ENCODE measurements at regions not wholly inside any gene's neighbourhood (a gene's known extent, or its start where the extent isn't known, plus 50 kb on each side); places are given as distances from the start of the nearest gene placed in this dataset.
A peak's percentile ranks its signal among the peaks of the same experiment; 100 is the strongest.

DNA sequence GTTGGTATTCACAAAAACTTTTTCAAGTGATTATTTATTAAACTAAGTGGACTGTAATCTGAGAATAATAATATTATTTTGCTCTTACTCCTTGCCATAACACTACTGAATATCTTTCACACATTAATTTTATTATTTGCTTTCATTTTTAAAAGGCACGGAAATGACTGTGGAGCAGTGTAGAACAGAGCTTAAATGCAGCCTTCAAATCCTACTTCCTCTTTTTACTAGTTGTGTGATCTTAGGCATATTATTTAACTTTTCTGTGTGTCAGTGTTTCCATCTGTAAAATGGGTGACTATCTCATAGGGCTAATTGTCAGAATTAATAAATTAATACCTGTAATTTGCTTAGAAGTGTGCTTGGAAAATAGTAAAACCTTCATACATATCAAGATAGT lies 55.5 kb upstream of the SLC8A1 start:
- DNase-seq: no peak

GRCh38 chr2:40510304-40510703 lies 58.4 kb upstream of the SLC8A1 start:
- no peak for DNase-seq

- DNase-seq: no peak
Measured at GRCh38 chr2:40511661-40512213, 59.8 kb upstream of the SLC8A1 start.

- DNase-seq: no peak
Measured at GRCh38 chr2:40512256-40512655, 60.4 kb upstream of the SLC8A1 start.

- DNase-seq: no peak
Measured at GRCh38 chr2:40513201-40513600, 61.3 kb upstream of the SLC8A1 start.

GRCh38 chr2:40516604-40517003 lies 64.7 kb upstream of the SLC8A1 start:
- no peak for DNase-seq

DNA sequence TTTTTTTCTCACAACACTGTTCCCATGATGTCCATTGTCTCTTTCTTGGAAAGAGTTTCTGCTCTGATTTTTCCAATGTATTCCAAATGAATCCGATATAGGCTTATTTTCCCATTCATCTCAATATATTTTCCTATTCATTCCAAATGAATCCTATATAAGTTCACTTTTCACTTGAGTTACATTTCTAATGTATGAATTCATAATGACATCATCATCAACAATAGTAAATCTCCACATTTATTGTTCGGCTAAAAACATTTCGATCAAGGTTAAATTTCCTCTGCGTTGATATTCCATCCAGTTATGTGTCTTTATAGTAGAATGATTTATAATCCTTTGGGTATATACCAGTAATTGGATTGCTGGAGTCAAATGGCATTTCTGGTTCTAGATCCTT lies 76.7 kb upstream of the SLC8A1 start:
- no peak for DNase-seq

DNA sequence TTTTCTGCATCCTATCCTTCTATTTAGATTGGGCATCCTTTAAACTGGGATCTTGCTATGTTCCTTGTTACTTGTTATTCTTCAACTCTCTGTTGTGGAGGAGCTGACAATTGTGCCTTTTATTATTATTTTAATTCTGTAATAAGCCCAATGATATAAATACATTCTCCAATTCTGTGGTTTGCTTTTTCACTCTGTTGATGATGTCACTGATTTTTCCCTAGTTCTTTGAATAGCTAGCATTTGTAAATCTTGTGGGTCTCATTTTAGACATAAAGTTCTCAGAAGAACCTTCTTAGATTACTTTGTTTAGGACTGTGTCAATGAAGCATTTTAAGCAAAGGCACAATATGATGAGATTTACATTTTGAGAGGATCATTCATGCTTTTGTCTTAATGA lies 79.5 kb upstream of the SLC8A1 start:
- no peak for DNase-seq

DNA sequence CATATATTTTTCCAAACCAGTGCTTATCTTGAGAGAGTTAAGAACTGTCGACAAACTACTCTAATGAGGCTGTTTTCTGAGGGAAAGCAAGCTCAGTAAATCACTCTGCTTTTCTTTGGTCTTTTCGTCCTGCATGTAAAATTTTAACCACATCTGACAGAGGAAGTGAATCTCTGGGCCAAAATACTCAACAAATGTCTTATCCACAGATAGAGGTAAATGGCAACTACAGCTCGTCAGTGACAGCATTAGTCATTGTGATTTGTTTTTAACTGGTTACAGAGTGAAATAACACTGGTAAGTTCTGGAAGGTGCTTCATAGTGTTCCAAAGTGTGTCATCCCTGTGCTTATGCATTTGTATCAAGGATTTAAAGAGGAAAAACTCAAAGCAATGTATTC lies 82.6 kb upstream of the SLC8A1 start:
- no peak for DNase-seq

- no peak for DNase-seq
Measured at GRCh38 chr2:40535972-40536371, 84.1 kb upstream of the SLC8A1 start.

DNA sequence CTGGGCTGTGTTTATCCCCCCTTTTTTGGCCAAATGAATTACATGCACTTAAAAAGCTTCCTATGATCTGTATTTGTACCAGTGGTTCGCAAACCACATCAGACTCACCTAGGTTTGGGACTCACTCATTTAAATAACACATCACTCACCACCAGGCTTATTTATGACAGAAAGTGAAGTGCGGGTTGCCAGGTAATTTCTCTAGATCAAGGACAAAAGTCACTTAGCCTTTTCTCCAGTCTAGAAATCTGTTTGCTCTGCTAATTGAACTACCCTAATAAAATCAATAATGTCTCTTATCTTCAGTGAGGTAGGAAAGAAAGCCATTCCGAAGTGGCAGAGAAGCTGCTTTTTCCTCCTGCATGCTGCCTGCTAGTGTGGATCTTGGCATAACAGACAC lies 88.1 kb upstream of the SLC8A1 start:
- DNase-seq: no peak

- DNase-seq: no peak
Measured at GRCh38 chr2:40543381-40543780, 91.5 kb upstream of the SLC8A1 start.

- no peak for DNase-seq
Measured at GRCh38 chr2:40544072-40544471, 92.2 kb upstream of the SLC8A1 start.

- no peak for DNase-seq
Measured at GRCh38 chr2:40545645-40546044, 93.8 kb upstream of the SLC8A1 start.

DNA sequence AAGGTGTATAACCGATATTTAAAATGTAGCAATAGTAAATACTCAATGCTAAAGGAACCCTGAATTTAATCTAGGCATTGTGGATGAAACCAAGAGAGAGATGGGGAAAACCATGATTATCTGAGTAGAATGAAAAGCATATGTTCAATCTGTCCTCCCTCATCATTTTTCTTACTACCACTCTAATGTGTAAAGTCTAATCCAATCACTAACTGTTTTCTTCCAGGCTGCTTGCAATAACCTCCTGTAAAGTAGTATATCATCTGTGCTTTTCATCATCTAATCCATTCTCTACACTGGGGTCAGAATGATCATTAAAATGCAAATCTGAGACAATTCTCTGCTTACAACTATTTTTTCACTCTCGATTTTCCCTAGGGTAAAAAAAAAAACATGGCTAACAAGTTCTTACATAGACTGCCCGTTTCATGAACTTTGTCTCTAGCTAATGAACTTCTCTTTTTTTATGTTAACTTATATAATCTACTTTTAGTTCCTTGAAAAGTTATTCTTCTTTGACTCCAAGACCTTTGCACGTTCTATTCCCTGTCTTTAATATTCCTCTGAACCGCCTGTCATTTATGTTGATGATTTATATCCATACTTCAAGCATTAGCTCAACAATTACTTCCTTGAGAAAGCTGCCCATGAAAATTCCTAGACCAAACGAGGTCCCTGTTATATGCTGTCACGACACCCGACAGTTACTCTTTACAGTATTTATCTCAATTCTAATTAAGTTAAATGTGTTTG lies 94.7 kb upstream of the SLC8A1 start:
- no peak for DNase-seq

- no peak for DNase-seq
Measured at GRCh38 chr2:40548521-40548920, 96.6 kb upstream of the SLC8A1 start.

DNA sequence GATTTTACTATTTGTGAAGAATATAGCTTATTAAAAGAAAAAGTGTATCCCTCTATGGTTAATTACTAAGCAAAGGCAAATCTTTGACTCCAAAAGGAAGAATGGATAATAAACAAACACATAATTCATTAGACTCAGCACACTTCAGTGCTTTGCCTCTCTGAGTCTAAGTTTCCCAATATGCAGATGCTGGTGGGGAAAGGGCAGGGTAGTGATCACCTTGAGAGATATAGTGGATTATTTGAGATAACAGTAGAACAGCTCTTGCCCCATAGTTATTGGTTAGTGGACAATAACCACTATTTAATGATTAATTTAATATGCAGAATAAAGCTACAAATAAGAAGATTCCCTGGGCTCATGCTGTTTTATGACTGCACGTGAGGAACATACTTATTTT lies 98.2 kb upstream of the SLC8A1 start:
- DNase-seq: no peak

- no peak for DNase-seq
Measured at GRCh38 chr2:40551081-40551480, 99.2 kb upstream of the SLC8A1 start.

DNA sequence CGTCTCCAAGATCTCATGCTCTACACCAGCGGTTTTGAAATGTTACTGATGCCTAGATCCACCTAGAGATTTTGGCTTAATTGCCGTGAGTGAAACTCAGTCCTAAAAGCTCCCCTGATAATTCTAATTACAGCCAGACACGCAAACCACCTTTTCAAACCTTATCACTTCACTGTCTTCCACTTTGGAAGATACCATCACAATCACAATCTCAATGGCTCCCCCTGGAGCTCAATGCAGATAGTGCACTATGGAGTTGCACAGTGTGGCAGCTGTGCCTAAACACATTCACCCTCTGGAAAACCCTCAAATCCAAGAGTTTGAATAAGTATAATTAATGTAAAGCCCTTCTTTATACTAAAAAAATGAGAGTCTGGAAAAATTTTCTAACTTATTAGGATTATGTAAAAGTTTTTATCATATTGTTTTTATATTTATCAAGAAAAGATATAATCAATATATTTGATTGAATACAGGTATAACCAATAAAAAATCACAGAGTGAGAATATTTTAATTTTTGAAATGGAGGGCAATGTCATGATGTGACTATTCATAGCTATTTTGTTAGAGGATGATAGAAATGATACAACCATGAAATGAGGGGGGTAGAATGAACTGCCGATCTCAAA lies 102.9 kb upstream of the SLC8A1 start:
- peak in 2 of 6 experiments; percentile 9 to 13 for DNase-seq

DNA sequence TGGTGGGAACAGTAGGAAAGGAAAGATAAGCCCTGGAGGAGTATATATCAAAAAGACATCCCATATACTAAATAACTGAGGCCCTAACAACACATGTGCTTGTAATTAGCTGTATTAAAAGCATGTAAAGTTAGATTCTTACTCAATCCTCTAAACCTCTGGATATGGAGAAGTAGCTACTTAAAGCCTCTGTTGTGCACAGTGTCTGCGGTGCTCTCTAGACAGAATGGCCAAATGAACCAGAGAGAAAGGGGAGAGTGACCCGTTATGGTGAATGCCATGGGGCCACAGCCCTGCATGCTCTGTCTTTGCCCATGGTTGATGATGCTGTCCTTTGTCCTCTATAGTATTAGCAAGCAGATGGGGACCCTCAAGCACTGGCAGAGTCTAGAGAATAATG lies 104.4 kb upstream of the SLC8A1 start:
- no peak for DNase-seq

DNA sequence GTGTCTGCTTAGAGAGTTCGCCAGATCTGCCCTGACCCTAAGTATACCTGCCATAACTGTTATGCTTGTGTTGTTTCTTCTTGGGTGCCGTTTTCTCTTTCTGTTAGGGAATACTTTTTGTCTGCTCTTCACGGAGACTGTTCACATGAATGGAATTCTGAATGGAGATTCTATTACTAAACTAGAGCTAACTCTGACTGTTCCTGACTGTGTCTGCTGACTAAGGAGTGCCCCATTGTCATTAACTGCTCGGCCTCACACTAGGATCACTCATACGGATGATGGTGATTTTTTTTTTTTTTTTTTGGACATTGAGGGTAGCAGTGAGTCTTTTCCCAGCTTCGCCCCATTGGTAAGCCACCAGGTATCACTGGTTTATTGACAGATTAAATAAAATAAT lies 104.8 kb upstream of the SLC8A1 start:
- DNase-seq: no peak

DNA sequence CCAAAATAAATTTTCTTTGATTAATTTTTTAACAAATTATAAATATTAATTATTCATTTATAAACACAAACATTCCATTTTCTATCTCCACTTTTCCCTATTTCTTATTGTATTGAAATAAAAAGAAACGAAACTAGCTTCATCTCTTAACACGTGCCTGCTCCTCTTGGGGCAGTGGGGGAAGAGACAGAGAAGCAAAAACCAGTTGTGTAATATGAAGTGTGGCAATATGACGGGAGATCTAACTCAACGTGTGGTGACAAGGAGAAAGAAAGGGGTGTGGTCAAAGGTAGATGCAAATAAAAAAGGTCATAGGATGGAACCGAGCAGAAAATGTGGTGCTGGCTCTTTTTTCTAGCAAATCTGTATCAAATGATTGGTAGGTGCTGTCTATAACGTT lies 106.9 kb upstream of the SLC8A1 start:
- DNase-seq: no peak

- no peak for DNase-seq
Measured at GRCh38 chr2:40559175-40559574, 107.3 kb upstream of the SLC8A1 start.

- no peak for DNase-seq
Measured at GRCh38 chr2:40564184-40564583, 112.3 kb upstream of the SLC8A1 start.

DNA sequence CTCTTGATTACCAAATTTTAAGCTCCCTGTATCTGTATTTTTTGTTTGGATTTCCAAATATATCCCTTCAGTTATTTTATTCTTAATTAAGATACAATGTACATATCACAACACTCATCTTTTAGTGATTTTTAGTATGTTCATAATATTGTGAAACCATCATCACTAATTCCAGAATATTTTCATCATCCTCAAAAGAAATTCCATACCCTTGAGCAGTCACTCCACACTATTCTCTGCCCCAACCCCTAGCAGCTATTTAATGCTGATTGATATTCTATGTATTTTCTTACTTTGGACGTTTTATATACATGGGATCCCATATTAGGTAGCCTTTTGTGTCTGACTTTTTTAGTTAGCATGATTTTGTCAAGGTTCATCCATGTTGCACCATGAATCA lies 127.4 kb upstream of the SLC8A1 start:
- DNase-seq: no peak

Data from stimulated activated naive CD4-positive, alpha-beta T cell (primary cell).